Ishikawa (cell line): ENCODE measurements at regions not wholly inside any gene's neighbourhood (a gene's known extent, or its start where the extent isn't known, plus 50 kb on each side); places are given as distances from the start of the nearest gene placed in this dataset.

Experiments used
- CEBPB ChIP-seq: IDR thresholded peaks from 2 replicates; pipeline ENCODE4 v1.6.1; 2012
- CREB1 ChIP-seq: IDR thresholded peaks from 2 replicates; pipeline ENCODE4 v1.6.1; 2012; ENCODE audit warnings: low read depth
- EGR1 ChIP-seq: IDR thresholded peaks from 2 replicates; pipeline ENCODE4 v1.6.1; 2012
- EP300 ChIP-seq: IDR thresholded peaks from 2 replicates; pipeline ENCODE4 v1.6.1; 2012; ENCODE audit warnings: borderline replicate concordance
- FOXM1 ChIP-seq: IDR thresholded peaks from 2 replicates; pipeline ENCODE4 v1.6.1; 2012; ENCODE audit warnings: low read depth, borderline replicate concordance
- NFIC ChIP-seq: IDR thresholded peaks from 2 replicates; pipeline ENCODE4 v1.6.1; 2012
- RAD21 ChIP-seq: IDR thresholded peaks from 2 replicates; pipeline ENCODE4 v1.6.1; 2012; ENCODE audit warnings: low read depth
- TAF1 ChIP-seq: IDR thresholded peaks from 2 replicates; pipeline ENCODE4 v1.6.1; 2012; ENCODE audit warnings: low read depth, mild to moderate bottlenecking
- TCF12 ChIP-seq: IDR thresholded peaks from 2 replicates; pipeline ENCODE4 v1.6.1; 2012; ENCODE audit warnings: low read depth
- TEAD4 ChIP-seq: IDR thresholded peaks from 2 replicates; pipeline ENCODE4 v1.6.1; 2012
- YY1 ChIP-seq: IDR thresholded peaks from 2 replicates; pipeline ENCODE4 v1.6.1; 2012; ENCODE audit warnings: low read depth
- ZBTB7A ChIP-seq: IDR thresholded peaks from 2 replicates; pipeline ENCODE4 v1.6.1; 2012; ENCODE audit warnings: low read depth
- TF ChIP-seq, protein P1 (sequence below): IDR thresholded peaks from 2 replicates; pipeline ENCODE4 v1.6.1; 2012
- TF ChIP-seq, protein P2 (sequence below): IDR thresholded peaks from 2 replicates; pipeline ENCODE4 v1.6.1; 2012; ENCODE audit warnings: low read depth, mild to moderate bottlenecking
- TF ChIP-seq, protein P3 (sequence below): IDR thresholded peaks from 2 replicates; pipeline ENCODE4 v1.6.1; 2012

GRCh38 chr7:14048889-14049288, 59.4 kb upstream of the ETV1 start:
- TF ChIP-seq TCF12 = no peak
- no peak for TF ChIP-seq YY1
- no peak for TF ChIP-seq FOXM1
- TF ChIP-seq CEBPB = no peak
- TF ChIP-seq NFIC = peak; percentile 79

GRCh38 chr7:14047709-14048399, 58.4 kb upstream of the ETV1 start:
- TF ChIP-seq CREB1 (no peak), EP300 (no peak), TEAD4 (no peak), TAF1 (no peak), FOXM1 (no peak), ZBTB7A (no peak), YY1 (no peak), EGR1 (no peak), CEBPB (no peak), NFIC (no peak), TCF12 (no peak)
- TF ChIP-seq, protein P1, sequence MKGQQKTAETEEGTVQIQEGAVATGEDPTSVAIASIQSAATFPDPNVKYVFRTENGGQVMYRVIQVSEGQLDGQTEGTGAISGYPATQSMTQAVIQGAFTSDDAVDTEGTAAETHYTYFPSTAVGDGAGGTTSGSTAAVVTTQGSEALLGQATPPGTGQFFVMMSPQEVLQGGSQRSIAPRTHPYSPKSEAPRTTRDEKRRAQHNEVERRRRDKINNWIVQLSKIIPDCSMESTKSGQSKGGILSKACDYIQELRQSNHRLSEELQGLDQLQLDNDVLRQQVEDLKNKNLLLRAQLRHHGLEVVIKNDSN = no peak
- TF ChIP-seq, protein P2, sequence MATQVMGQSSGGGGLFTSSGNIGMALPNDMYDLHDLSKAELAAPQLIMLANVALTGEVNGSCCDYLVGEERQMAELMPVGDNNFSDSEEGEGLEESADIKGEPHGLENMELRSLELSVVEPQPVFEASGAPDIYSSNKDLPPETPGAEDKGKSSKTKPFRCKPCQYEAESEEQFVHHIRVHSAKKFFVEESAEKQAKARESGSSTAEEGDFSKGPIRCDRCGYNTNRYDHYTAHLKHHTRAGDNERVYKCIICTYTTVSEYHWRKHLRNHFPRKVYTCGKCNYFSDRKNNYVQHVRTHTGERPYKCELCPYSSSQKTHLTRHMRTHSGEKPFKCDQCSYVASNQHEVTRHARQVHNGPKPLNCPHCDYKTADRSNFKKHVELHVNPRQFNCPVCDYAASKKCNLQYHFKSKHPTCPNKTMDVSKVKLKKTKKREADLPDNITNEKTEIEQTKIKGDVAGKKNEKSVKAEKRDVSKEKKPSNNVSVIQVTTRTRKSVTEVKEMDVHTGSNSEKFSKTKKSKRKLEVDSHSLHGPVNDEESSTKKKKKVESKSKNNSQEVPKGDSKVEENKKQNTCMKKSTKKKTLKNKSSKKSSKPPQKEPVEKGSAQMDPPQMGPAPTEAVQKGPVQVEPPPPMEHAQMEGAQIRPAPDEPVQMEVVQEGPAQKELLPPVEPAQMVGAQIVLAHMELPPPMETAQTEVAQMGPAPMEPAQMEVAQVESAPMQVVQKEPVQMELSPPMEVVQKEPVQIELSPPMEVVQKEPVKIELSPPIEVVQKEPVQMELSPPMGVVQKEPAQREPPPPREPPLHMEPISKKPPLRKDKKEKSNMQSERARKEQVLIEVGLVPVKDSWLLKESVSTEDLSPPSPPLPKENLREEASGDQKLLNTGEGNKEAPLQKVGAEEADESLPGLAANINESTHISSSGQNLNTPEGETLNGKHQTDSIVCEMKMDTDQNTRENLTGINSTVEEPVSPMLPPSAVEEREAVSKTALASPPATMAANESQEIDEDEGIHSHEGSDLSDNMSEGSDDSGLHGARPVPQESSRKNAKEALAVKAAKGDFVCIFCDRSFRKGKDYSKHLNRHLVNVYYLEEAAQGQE = no peak
- TF ChIP-seq, protein P3, sequence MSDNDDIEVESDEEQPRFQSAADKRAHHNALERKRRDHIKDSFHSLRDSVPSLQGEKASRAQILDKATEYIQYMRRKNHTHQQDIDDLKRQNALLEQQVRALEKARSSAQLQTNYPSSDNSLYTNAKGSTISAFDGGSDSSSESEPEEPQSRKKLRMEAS = no peak

GRCh38 chr7:14045651-14046050, 56.2 kb upstream of the ETV1 start:
- TF ChIP-seq RAD21 (no peak), TCF12 (no peak), CEBPB (no peak), TEAD4 (no peak), EP300 (no peak)

- no peak for TF ChIP-seq TAF1
- TF ChIP-seq, protein P3 = no peak
- no peak for TF ChIP-seq TEAD4
- TF ChIP-seq EP300 = no peak
- TF ChIP-seq TCF12 = no peak
These were observed 51.1 kb upstream of the ETV1 start for GRCh38 chr7:14040528-14040927.
